H1 (cell line): ENCODE measurements at regions not wholly inside any gene's neighbourhood (a gene's known extent, or its start where the extent isn't known, plus 50 kb on each side); places are given as distances from the start of the nearest gene placed in this dataset.

ENCODE experiments used
- CEBPB ChIP-seq: IDR thresholded peaks from 2 replicates; pipeline ENCODE4 v1.6.1; 2012; ENCODE audit warnings: low read depth, low read length
- CHD7 ChIP-seq: fragments of 300-600 bp; sonication (generic); IDR thresholded peaks from 2 replicates; pipeline ENCODE4 v1.7.1; 2012; ENCODE audit warnings: low read length, moderate library complexity, mild to moderate bottlenecking, inconsistent platforms; ENCODE audit not compliant: insufficient replicate concordance
- EZH2 ChIP-seq: fragments of 200-600 bp; sonication (generic); IDR thresholded peaks from 2 replicates; pipeline ENCODE4 v1.7.1; 2012; ENCODE audit warnings: low read depth, mild to moderate bottlenecking, moderate library complexity, low read length, inconsistent platforms; ENCODE audit not compliant: severe bottlenecking
- KDM5A ChIP-seq: fragments of 200-600 bp; IDR thresholded peaks from 2 replicates; pipeline ENCODE4 v1.7.1; 2012; ENCODE audit warnings: mild to moderate bottlenecking, low read length, inconsistent platforms, mixed read lengths
- POLR2A ChIP-seq, 2 experiments: IDR thresholded peaks; 1 replicate in 1 of 2; 2 replicates in 1 of 2; pipeline ENCODE4 v1.6.1; 2011; ENCODE audit warnings: low read depth in 2 of 2, low read length in 2 of 2, mild to moderate bottlenecking in 2 of 2; ENCODE audit errors: control extremely low read depth in 1 of 2
- SAP30 ChIP-seq: fragments of 300-600 bp; sonication (generic); IDR thresholded peaks from 2 replicates; pipeline ENCODE4 v1.7.1; 2012; ENCODE audit warnings: low read length, moderate library complexity, mild to moderate bottlenecking, inconsistent platforms; ENCODE audit not compliant: insufficient read depth, insufficient replicate concordance
- SP1 ChIP-seq: IDR thresholded peaks from 2 replicates; pipeline ENCODE4 v1.6.1; 2011; ENCODE audit warnings: low read depth, low read length
- ZNF274 ChIP-seq: IDR thresholded peaks from 2 replicates; pipeline ENCODE4 v1.7.0; 2012; ENCODE audit warnings: low read length, borderline replicate concordance; ENCODE audit errors: extremely low read depth

GRCh38 chr2:212831671-212832199 is 293.1 kb upstream of the ERBB4 start (continued):
- TF ChIP-seq SAP30: no peak
- TF ChIP-seq CEBPB: no peak
- TF ChIP-seq EZH2: no peak
- no peak for TF ChIP-seq KDM5A
- no peak for TF ChIP-seq CHD7
- TF ChIP-seq SP1: no peak
- no peak for TF ChIP-seq POLR2A (IDR thresholded peaks at IDR 0.05; ENCODE audit: control extremely low read depth in 1 of 2, low read depth in 2 of 2, low read length in 2 of 2)
- TF ChIP-seq ZNF274: no peak
